ENCODE measurements at regions not wholly inside any gene's neighbourhood (a gene's known extent, or its start where the extent isn't known, plus 50 kb on each side); places are given as distances from the start of the nearest gene placed in this dataset.
"Not testable (repeated sequence)": the region's sequence is repeated elsewhere in the genome, so short reads cannot be mapped to it uniquely, and the experiment has no call there.

- intact Hi-C loops (cut with DNase I); H3K4me3 ChIP-seq; H3K4me1 ChIP-seq; H3K9me3 ChIP-seq; H3K36me3 ChIP-seq; H3K27ac ChIP-seq; DNase-seq: not testable (repeated sequence)
- peaks cover 0 to 27% (median 0%) of the 10 kb centered on the region in 4 donors for H3K27me3 ChIP-seq
- 28 to 71% methylated on average over 5 to 14 of the region's 17 CpGs for WGBS, 2 donors
- TF ChIP-seq, protein P1, sequence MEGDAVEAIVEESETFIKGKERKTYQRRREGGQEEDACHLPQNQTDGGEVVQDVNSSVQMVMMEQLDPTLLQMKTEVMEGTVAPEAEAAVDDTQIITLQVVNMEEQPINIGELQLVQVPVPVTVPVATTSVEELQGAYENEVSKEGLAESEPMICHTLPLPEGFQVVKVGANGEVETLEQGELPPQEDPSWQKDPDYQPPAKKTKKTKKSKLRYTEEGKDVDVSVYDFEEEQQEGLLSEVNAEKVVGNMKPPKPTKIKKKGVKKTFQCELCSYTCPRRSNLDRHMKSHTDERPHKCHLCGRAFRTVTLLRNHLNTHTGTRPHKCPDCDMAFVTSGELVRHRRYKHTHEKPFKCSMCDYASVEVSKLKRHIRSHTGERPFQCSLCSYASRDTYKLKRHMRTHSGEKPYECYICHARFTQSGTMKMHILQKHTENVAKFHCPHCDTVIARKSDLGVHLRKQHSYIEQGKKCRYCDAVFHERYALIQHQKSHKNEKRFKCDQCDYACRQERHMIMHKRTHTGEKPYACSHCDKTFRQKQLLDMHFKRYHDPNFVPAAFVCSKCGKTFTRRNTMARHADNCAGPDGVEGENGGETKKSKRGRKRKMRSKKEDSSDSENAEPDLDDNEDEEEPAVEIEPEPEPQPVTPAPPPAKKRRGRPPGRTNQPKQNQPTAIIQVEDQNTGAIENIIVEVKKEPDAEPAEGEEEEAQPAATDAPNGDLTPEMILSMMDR (IDR thresholded peaks at IDR 0.05), result peak in 5 of 6 experiments; percentile 19 to 25 (median 19)
Measured at GRCh38 chr14:106234525-106235254, 708.3 kb downstream of the TMEM121 start.

- Histone ChIP-seq H3K4me3 (no peak overlapping the region), H3K36me3 (no peaks in the 10 kb centered on the region), H3K4me1 (no peaks in the 10 kb centered on the region), H3K9me3 (no peaks in the 10 kb centered on the region), H3K27ac (no peak overlapping the region), H3K27me3 (peaks cover 0 to 27% (median 0%) of the 10 kb centered on the region in 4 donors)
- TF ChIP-seq, protein P1 (IDR thresholded peaks at IDR 0.05), result no peak
- no peak for TF ChIP-seq POLR2A (IDR thresholded peaks at IDR 0.05)
- no peak for DNase-seq
- WGBS, 2 donors, result 64 to 69% methylated on average over 9 of the region's 10 CpGs
- intact Hi-C loops (cut with DNase I), result no loop called here
Measured at GRCh38 chr14:106235356-106236159, 709.2 kb downstream of the TMEM121 start.

- H3K36me3 ChIP-seq, result no peaks in the 10 kb centered on the region
- WGBS, 2 donors, result 32 to 37% methylated on average over 6 of the region's 6 CpGs
- no peak overlapping the region for H3K27ac ChIP-seq
- H3K27me3 ChIP-seq, result peaks cover 0 to 3% (median 0%) of the 10 kb centered on the region in 4 donors
- intact Hi-C loops (cut with DNase I), result no loop called here
- no peak overlapping the region for H3K4me3 ChIP-seq
- no peak for DNase-seq
- H3K4me1 ChIP-seq, result no peaks in the 10 kb centered on the region
- TF ChIP-seq, protein P1 (IDR thresholded peaks at IDR 0.05), result no peak
- TF ChIP-seq POLR2A (IDR thresholded peaks at IDR 0.05), result no peak
- H3K9me3 ChIP-seq, result no peaks in the 10 kb centered on the region
Measured at GRCh38 chr14:106248321-106249192, 722.2 kb downstream of the TMEM121 start.

DNA sequence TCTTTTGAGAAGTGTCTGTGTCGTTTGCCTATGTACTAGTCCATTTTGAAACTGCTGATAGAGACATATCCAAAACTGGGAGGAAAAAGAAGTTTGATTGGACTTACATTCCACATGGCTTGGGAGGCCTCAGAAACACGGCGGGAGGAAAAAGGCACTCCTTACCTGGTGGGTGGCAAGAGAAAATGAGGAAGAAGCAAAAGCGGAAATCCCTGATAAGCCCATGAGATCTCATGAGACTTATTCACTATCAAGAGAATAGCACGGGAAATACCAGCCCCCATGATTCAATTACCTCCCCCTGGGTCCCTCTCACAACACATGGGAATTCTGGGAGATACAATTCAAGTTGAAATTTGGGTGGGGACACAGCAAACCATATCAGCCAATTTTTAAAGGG, 727.6 kb downstream of the TMEM121 start:
- H3K4me3 ChIP-seq; DNase-seq; H3K4me1 ChIP-seq; H3K27ac ChIP-seq; H3K9me3 ChIP-seq; H3K36me3 ChIP-seq; intact Hi-C loops (cut with DNase I); H3K27me3 ChIP-seq: not testable (repeated sequence)
- 35 to 41% methylated on average over 5 of the region's 5 CpGs for WGBS, 2 donors

DNA sequence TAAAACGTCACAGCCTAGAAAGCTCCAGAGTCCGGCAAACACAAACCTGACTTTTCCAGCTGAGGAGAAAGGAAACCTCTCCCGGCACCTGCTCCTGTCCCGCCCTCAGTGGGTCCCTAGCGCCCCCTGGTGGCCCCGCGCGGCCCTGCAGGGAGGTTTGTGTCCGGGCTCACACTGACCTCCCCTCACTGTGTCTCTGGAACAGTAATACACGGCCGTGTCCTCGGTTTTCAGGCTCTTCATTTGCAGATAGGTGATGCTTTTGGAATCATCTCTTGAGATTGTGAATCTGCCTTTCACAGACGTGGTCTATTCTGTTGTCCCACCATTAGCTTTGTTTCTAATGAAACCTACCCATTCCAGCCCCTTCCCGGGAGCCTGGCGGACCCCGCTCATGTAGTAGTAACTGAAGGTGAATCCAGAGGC, 731.2 kb downstream of the TMEM121 start:
- H3K27ac ChIP-seq; H3K9me3 ChIP-seq; H3K4me1 ChIP-seq; intact Hi-C loops (cut with DNase I); H3K27me3 ChIP-seq; H3K36me3 ChIP-seq; DNase-seq; H3K4me3 ChIP-seq: not testable (repeated sequence)
- 35 to 38% methylated on average over 12 to 13 of the region's 16 CpGs for WGBS, 2 donors
- TF ChIP-seq, protein P1 (IDR thresholded peaks at IDR 0.05), result peak in 5 of 6 experiments; percentile 23 to 41 (median 32)
